HCT116 (cell line): ENCODE measurements at regions not wholly inside any gene's neighbourhood (a gene's known extent, or its start where the extent isn't known, plus 50 kb on each side); places are given as distances from the start of the nearest gene placed in this dataset.
A peak's percentile ranks its signal among the peaks of the same experiment; 100 is the strongest.

Experiments
- ATAC-seq: fragments of 200-7000 bp; cut with Tn5 transposase; 2 replicates; pipeline ENCODE4 v1.9.1; 2020; ENCODE audit warnings: mild to moderate bottlenecking, moderate library complexity
- BruUV-seq: library from RNA; stranded (reverse); fragments of 400-500 nt; replicated peaks from 2 replicates; lab custom pipeline; 2021; lab: Mats Ljungman, UMichigan
- CTCF ChIA-PET: fragments of 300-600 bp; sonication (Branson Sonifier 250); formaldehyde crosslinking; loops from one replicate; lab custom pipeline; 2021; ENCODE audit warnings: antibody characterized with exemption; lab: Charles Lee
- POLR2A ChIA-PET: fragments of 300-600, 350-600 bp; sonication (Branson Sonifier 250); formaldehyde crosslinking; loops from one replicate; lab custom pipeline; 2021; ENCODE audit warnings: antibody characterized with exemption; lab: Charles Lee
- RAD21 ChIA-PET, 2 experiments: fragments of 300-600 bp; sonication (Branson Sonifier 250); formaldehyde crosslinking; loops; one replicate each; lab custom pipeline; 2023; ENCODE audit warnings: low total read pairs in 2 of 2; ENCODE audit not compliant: uncharacterized antibody in 2 of 2, unreplicated experiment in 2 of 2, low non-redundant PET in 1 of 2; lab: Charles Lee
- DNase-seq: peaks from one replicate; pipeline ENCODE4 v3.0.0-alpha.2; 2010; ENCODE audit warnings: low read depth, low spot score
- H2AFZ ChIP-seq: fragments of 200-600 bp; shearing (Covaris generic), sonication (generic); 2 replicates; pipeline ENCODE4 v1.6.1; 2017; ENCODE audit warnings: low read depth, mixed run types, mixed read lengths, antibody characterized with exemption, low read length; ENCODE audit not compliant: poor library complexity, severe bottlenecking
- H3K27ac ChIP-seq: 2 replicates; pipeline ENCODE4 v1.5.1; 2012; ENCODE audit warnings: low read depth, low read length
- H3K27me3 ChIP-seq: fragments of 200-600 bp; sonication (generic); 2 replicates; pipeline ENCODE4 v1.6.1; 2016; ENCODE audit warnings: mixed run types, low read length, mixed read lengths; ENCODE audit not compliant: insufficient read depth
- H3K36me3 ChIP-seq, 2 experiments: fragments of 200-500 bp in 1 of 2; fragments of 200-600 bp in 1 of 2; sonication (Bioruptor generic) in 1 of 2; sonication (generic) in 1 of 2; 2 replicates each; pipeline versions ENCODE4 v1.5.1 to v1.6.1; 2014 to 2016; ENCODE audit warnings: low read length in 2 of 2, inconsistent platforms in 1 of 2, mixed read lengths in 1 of 2, mixed run types in 1 of 2; ENCODE audit not compliant: insufficient read depth in 2 of 2, control insufficient read depth in 1 of 2
- H3K4me1 ChIP-seq, 2 experiments: fragments of 200-600 bp in 1 of 2; sonication (generic) in 1 of 2; 2 replicates each; pipeline versions ENCODE4 v1.5.1 to v1.6.1; 2012 to 2017; ENCODE audit warnings: low read length in 2 of 2, inconsistent platforms in 1 of 2, mild to moderate bottlenecking in 1 of 2, mixed read lengths in 1 of 2, mixed run types in 1 of 2, moderate library complexity in 1 of 2; ENCODE audit not compliant: insufficient read depth in 2 of 2, control insufficient read depth in 1 of 2
- H3K4me2 ChIP-seq: fragments of 200-600 bp; sonication (generic); 2 replicates; pipeline ENCODE4 v1.6.1; 2017; ENCODE audit warnings: mixed run types, low read length, mixed read lengths
- H3K4me3 ChIP-seq, 2 experiments: fragments of 200-600 bp in 1 of 2; sonication (generic) in 1 of 2; replicated peaks in 1 of 2; 2 replicates each; pipeline ENCODE4 v1.5.1; 2011 to 2016; ENCODE audit warnings: low read length in 2 of 2, control low read depth in 1 of 2, low read depth in 1 of 2, mild to moderate bottlenecking in 1 of 2, mixed read lengths in 1 of 2, mixed run types in 1 of 2
- H3K79me2 ChIP-seq: fragments of 200-600 bp; sonication (generic); 2 replicates; pipeline ENCODE4 v1.6.1; 2017; ENCODE audit warnings: mild to moderate bottlenecking, mixed run types, low read length, moderate library complexity, mixed read lengths; ENCODE audit not compliant: insufficient read depth
- H3K9ac ChIP-seq: fragments of 200-600 bp; sonication (generic); 2 replicates; pipeline ENCODE4 v1.6.1; 2016; ENCODE audit warnings: low read length, mixed read lengths
- H3K9me2 ChIP-seq: fragments of 200-600 bp; sonication (generic), shearing (Covaris generic); 2 replicates; pipeline ENCODE4 v1.6.1; 2017; ENCODE audit warnings: mixed run types, mild to moderate bottlenecking, moderate library complexity; ENCODE audit not compliant: insufficient read depth
- H3K9me3 ChIP-seq, 2 experiments: fragments of 200-500 bp in 1 of 2; fragments of 200-600 bp in 1 of 2; sonication (Bioruptor generic) in 1 of 2; sonication (generic) in 1 of 2; 2 replicates each; pipeline ENCODE4 v1.6.1; 2014 to 2017; ENCODE audit warnings: low read length in 2 of 2, mixed read lengths in 2 of 2, inconsistent platforms in 1 of 2, low read depth in 1 of 2, mild to moderate bottlenecking in 1 of 2, mixed run types in 1 of 2, moderate library complexity in 1 of 2; ENCODE audit not compliant: control insufficient read depth in 1 of 2, insufficient read depth in 1 of 2
- H4K20me1 ChIP-seq: fragments of 200-600 bp; sonication (generic), shearing (Covaris generic); 2 replicates; pipeline ENCODE4 v1.6.1; 2017; ENCODE audit warnings: mixed run types, mild to moderate bottlenecking, moderate library complexity; ENCODE audit not compliant: insufficient read depth
- CEBPB ChIP-seq: IDR thresholded peaks from 2 replicates; pipeline ENCODE4 v1.6.1; 2012; ENCODE audit warnings: low read depth
- CTCF ChIP-seq, 3 experiments: fragments of 200-600 bp in 1 of 3; sonication (generic) in 1 of 3; IDR thresholded peaks in 2 of 3; conservative IDR thresholded peaks in 1 of 3; 2 replicates each; pipeline ENCODE4 v1.5.1; 2012 to 2017; ENCODE audit warnings: low read depth in 2 of 3, low read length in 2 of 3, antibody characterized with exemption in 1 of 3, borderline replicate concordance in 1 of 3, control low read depth in 1 of 3, mild to moderate bottlenecking in 1 of 3, mixed read lengths in 1 of 3, mixed run types in 1 of 3, moderate library complexity in 1 of 3; ENCODE audit not compliant: insufficient read depth in 1 of 3
- EGR1 ChIP-seq: IDR thresholded peaks from 2 replicates; pipeline ENCODE4 v1.6.1; 2012; ENCODE audit warnings: low read depth
- REST ChIP-seq: IDR thresholded peaks from 2 replicates; pipeline ENCODE4 v1.6.1; 2012; ENCODE audit warnings: low read depth
- SIN3A ChIP-seq: IDR thresholded peaks from 2 replicates; pipeline ENCODE4 v1.6.1; 2012; ENCODE audit warnings: low read depth
- SP1 ChIP-seq: IDR thresholded peaks from 2 replicates; pipeline ENCODE4 v1.6.1; 2012; ENCODE audit warnings: low read depth
- TCF7L2 ChIP-seq: IDR thresholded peaks from 2 replicates; pipeline ENCODE4 v1.7.0; 2011; ENCODE audit warnings: borderline replicate concordance, inconsistent platforms; ENCODE audit not compliant: insufficient read depth, insufficient read length; ENCODE audit errors: extremely low read depth
- YY1 ChIP-seq: IDR thresholded peaks from 2 replicates; pipeline ENCODE4 v1.6.1; 2011; ENCODE audit warnings: low read length, low read depth, moderate library complexity, mild to moderate bottlenecking; ENCODE audit not compliant: insufficient replicate concordance; ENCODE audit errors: extremely low read depth
- ZBTB33 ChIP-seq: IDR thresholded peaks from 2 replicates; pipeline ENCODE4 v1.6.1; 2011; ENCODE audit warnings: mild to moderate bottlenecking, low read length, moderate library complexity; ENCODE audit not compliant: insufficient replicate concordance; ENCODE audit errors: extremely low read depth
- ZNF274 ChIP-seq: fragments of 200-500 bp; sonication (Bioruptor generic); IDR thresholded peaks from 2 replicates; pipeline ENCODE4 v1.6.1; 2014; ENCODE audit warnings: mild to moderate bottlenecking, low read depth, low read length, inconsistent platforms
- intact Hi-C: fragments of 100-400 bp; cut with micrococcal nuclease; formaldehyde crosslinking; loops from 2 replicates; pipeline ENCODE4 v1.10.0; 2022

GRCh38 chr21:35399002-35399530, 350.0 kb upstream of the RUNX1 start:
- DNase-seq = no peak
- H3K36me3 ChIP-seq = no peaks in the 10 kb centered on the region
- intact Hi-C loops = loop anchor here (1.0 kb wide), 1 partner anchor 441 kb away; no protein-coding TSS in a partner anchor
- H3K4me1 ChIP-seq = peaks cover 6 to 29% of the 10 kb centered on the region in 2 experiments; a peak in 3 of 4 replicates
- POLR2A ChIA-PET = interaction anchor here (2.7 kb wide), 1 partner anchor 510 kb away, joined by 17 read pairs; no protein-coding TSS in a partner anchor
- H3K4me3 ChIP-seq = no peak overlapping the region
- H3K9me3 ChIP-seq = no peaks in the 10 kb centered on the region
- TF ChIP-seq CTCF (IDR thresholded peaks at IDR 0.05 in 2 of 3, conservative IDR thresholded peaks at IDR 0.05 in 1 of 3; ENCODE audit: borderline replicate concordance in 1 of 3, insufficient read depth in 1 of 3, low read depth in 2 of 3, low read length in 2 of 3) = no peak
- no peak for TF ChIP-seq SP1
- TF ChIP-seq CEBPB = no peak
- TF ChIP-seq ZBTB33 = no peak
- TF ChIP-seq EGR1 = no peak
- TF ChIP-seq ZNF274 = no peak
- TF ChIP-seq REST = no peak
- TF ChIP-seq YY1 = no peak
- TF ChIP-seq SIN3A = no peak
- TF ChIP-seq TCF7L2 = no peak
- H3K9me2 ChIP-seq = no peaks in the 10 kb centered on the region
- no peaks in the 10 kb centered on the region for H4K20me1 ChIP-seq
- ATAC-seq = no peak
- no peaks in the 10 kb centered on the region for H3K27me3 ChIP-seq
- CTCF ChIA-PET = interaction anchor here (0.6 to 2.7 kb wide), 9 partner anchors 29 to 653 kb away, joined by 3 to 21 read pairs (median 7); no protein-coding TSS in a partner anchor
- peak overlapping the region; percentile 29 for H2AFZ ChIP-seq
- BruUV-seq = no TSS peak
- RAD21 ChIA-PET = interaction anchor here (1.8 to 2.0 kb wide), 3 partner anchors 347 to 654 kb away, joined by 4 to 11 read pairs (median 5); no protein-coding TSS in a partner anchor
- no peaks in the 10 kb centered on the region for H3K79me2 ChIP-seq
- peak overlapping the region; percentile 23; the same call in 1 of the 2 replicates for H3K4me2 ChIP-seq
- no peak overlapping the region for H3K27ac ChIP-seq
- H3K9ac ChIP-seq = no peak overlapping the region
